Suprapubic skin (tissue), 4 donors: ENCODE measurements at regions not wholly inside any gene's neighbourhood (a gene's known extent, or its start where the extent isn't known, plus 50 kb on each side); places are given as distances from the start of the nearest gene placed in this dataset.

Experiments used
- CTCF ChIP-seq, 2 donors: fragments of 200-600 bp in 1 of 2; fragments of 450-650 bp in 1 of 2; sonication (generic) in 1 of 2; IDR thresholded peaks; one replicate each; pipeline ENCODE4 v1.5.1; 2016 to 2019; ENCODE audit warnings: antibody characterized with exemption in 2 of 2, mild to moderate bottlenecking in 1 of 2, moderate library complexity in 1 of 2
- EP300 ChIP-seq: sonication (generic); formaldehyde crosslinking; IDR thresholded peaks from one replicate; pipeline ENCODE4 v1.6.1; 2017; ENCODE audit warnings: antibody characterized with exemption
- POLR2A ChIP-seq, 2 donors: fragments of 450-650 bp; IDR thresholded peaks; one replicate each; pipeline ENCODE4 v1.6.1; 2017; ENCODE audit warnings: antibody characterized with exemption in 2 of 2, mild to moderate bottlenecking in 2 of 2, moderate library complexity in 2 of 2
- POLR2AphosphoS5 ChIP-seq, 3 donors: sonication (generic); formaldehyde crosslinking; IDR thresholded peaks; one replicate each; pipeline ENCODE4 v1.6.1; 2017; ENCODE audit warnings: antibody characterized with exemption in 3 of 3

DNA sequence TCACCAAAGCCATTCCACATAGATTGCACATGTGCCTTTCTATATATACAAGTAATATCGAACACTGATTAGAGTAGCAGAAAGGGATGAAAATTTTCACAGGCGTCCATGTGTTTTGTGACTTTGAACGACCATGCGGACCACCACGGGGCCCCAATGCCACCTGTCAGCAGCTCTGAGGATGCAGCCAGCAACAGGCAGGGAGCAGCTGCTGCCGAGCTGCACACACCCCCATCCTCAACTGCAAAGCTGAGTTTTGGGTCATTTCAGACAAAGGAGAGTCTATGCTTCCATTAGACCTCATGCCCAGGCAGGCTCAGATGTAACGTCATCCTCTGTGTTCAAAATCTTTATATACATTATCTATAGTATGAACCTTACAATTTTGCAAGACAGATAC lies 503.8 kb downstream of the IRX1 start:
- TF ChIP-seq POLR2A (IDR thresholded peaks at IDR 0.05) (no peak), CTCF (IDR thresholded peaks at IDR 0.05) (no peak), EP300 (no peak), POLR2AphosphoS5 (IDR thresholded peaks at IDR 0.05) (no peak)
